Cardiac fibroblast (primary cell): ENCODE measurements at regions not wholly inside any gene's neighbourhood (a gene's known extent, or its start where the extent isn't known, plus 50 kb on each side); places are given as distances from the start of the nearest gene placed in this dataset.

Source experiments
- DNase-seq, 2 donors: peaks; one replicate each; pipeline versions ENCODE4 v3.0.0 to v3.0.0-alpha.2; 2010; ENCODE audit warnings: low read depth in 2 of 2
- H3K4me3 ChIP-seq, 2 donors: replicated peaks in 1 of 2; 1 replicate in 1 of 2; 2 replicates in 1 of 2; pipeline ENCODE4 v1.5.1; 2011; ENCODE audit warnings: low read depth in 2 of 2, low read length in 2 of 2, mild to moderate bottlenecking in 2 of 2, moderate library complexity in 1 of 2
- CTCF ChIP-seq: IDR thresholded peaks from one replicate; pipeline ENCODE4 v1.5.1; 2011; ENCODE audit warnings: low read depth, mild to moderate bottlenecking, low read length, inconsistent platforms

GRCh38 chr1:113185463-113186104 lies 112.6 kb downstream of the LRIG2 start:
- H3K4me3 ChIP-seq: no peak overlapping the region
- no peak for DNase-seq
- TF ChIP-seq CTCF: no peak

GRCh38 chr1:113190078-113190477 lies 117.1 kb downstream of the LRIG2 start:
- TF ChIP-seq CTCF: no peak
- H3K4me3 ChIP-seq: no peak overlapping the region
- DNase-seq: no peak

- H3K4me3 ChIP-seq: no peak overlapping the region
- no peak for TF ChIP-seq CTCF
- no peak for DNase-seq
Measured at GRCh38 chr1:113190930-113191329, 117.9 kb downstream of the LRIG2 start.

- DNase-seq: peak in 1 of 2 donors; percentile 5
- no peak for TF ChIP-seq CTCF
- no peak overlapping the region for H3K4me3 ChIP-seq
Measured at GRCh38 chr1:113191579-113192076, 118.6 kb downstream of the LRIG2 start.

GRCh38 chr1:113192242-113192641 lies 119.2 kb downstream of the LRIG2 start:
- no peak for TF ChIP-seq CTCF
- no peak overlapping the region for H3K4me3 ChIP-seq
- DNase-seq: no peak

- no peak for DNase-seq
- H3K4me3 ChIP-seq: no peak overlapping the region
- no peak for TF ChIP-seq CTCF
Measured at GRCh38 chr1:113192980-113193379, 120.0 kb downstream of the LRIG2 start.
